ENCODE measurements at regions not wholly inside any gene's neighbourhood (a gene's known extent, or its start where the extent isn't known, plus 50 kb on each side); places are given as distances from the start of the nearest gene placed in this dataset.

DNA sequence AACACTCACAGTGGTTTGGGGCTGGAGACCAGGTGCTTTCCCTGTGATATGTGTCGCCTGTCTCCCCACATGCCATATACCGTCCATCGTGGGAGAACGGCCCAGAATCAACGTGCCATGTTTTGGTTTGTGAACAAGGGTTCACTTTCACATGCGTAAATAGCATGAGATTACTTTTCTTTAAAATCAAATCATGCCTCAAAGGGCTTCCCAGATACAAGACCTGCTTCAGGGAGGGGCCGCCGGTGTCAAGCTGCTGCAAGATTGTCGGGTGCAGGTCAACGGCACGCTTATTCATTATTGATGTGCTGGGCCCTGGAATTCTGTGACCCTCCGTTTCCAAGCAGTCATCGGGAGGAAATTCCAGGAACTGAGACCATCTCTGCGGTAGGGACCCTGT lies 145.2 kb upstream of the RTL1 start:
- DNase-seq: no peak

- no peak for DNase-seq
These were observed 146.0 kb upstream of the RTL1 start for GRCh38 chr14:101049511-101049910.

GRCh38 chr14:101049942-101050341 lies 146.4 kb upstream of the RTL1 start:
- no peak for DNase-seq

DNA sequence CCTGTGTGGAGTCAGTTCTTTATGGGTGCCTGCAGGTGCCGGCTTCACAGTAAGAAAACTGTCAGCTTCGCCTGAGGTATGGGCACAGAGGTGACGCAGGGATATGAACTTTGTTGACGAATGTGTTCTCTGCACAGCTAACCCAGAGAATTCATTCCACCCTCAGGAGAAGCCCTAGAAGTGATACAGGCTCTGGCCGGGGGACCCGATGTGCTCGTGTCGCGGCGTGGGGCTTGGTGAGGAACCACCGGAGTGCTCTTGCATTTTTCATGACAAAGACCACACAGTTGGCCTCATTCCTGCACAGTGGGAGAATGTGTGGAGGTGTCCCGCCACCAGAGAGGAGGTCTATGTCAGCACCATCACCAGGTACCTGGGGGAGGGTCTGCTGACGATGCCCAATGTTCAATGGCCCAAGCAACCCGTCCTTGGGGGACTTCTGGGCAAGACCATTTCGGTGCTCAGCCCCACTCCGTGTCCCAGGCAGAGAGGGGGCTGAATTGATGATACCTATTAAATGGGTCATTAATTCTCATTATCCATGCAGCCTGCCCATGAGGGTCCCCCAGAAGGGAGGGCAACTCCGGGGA lies 147.5 kb upstream of the RTL1 start:
- DNase-seq: no peak

DNA sequence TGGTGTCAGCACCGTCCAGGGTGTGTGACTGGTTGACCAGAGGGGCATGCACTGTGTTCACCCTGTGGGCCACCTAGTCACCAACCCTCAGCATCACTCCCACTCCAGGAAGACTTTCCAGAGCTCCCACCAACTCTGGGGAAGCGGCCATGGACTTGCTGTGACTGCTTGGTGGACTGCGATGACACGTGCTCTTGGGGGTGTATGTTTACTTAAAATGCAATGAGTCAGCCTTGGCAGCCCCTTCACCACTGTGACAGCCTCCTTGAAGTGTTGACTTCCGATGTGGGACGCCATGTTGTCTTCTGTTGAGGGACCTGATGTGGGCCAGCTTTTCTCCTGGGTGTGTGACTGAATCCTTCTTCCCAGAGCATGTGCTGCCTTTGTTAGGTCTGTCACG lies 151.1 kb upstream of the RTL1 start:
- no peak for DNase-seq

DNA sequence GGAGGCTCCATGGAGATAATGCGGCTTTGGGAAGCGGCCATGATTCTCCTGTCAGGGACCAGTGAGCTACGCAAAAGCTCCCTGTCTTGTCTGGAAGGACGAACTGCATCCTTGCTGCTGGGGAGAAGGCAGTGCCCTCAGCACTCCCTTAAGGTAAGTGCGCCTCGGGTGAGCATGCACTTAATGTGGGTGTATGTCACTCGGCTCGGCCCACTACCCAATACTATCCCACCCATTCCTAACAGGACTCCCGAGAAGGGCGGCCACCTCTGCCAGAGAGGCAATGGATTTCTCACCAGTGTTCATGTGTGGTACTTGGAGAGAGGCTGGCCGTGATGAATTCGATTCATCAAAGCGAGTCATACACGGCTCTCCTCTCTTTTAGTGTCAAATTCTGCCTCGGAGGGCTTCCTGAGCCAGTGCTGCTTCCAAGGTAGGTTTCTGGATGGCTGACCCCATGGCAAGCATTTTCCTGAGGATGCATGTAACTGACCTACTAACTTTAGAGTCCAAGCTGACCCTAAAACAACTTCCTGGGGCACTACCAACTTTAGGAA lies 151.7 kb upstream of the RTL1 start:
- DNase-seq: no peak

- DNase-seq: no peak
These were observed 152.4 kb upstream of the RTL1 start for GRCh38 chr14:101055776-101056374.

GRCh38 chr14:101056446-101056845 lies 152.9 kb upstream of the RTL1 start:
- no peak for DNase-seq

DNA sequence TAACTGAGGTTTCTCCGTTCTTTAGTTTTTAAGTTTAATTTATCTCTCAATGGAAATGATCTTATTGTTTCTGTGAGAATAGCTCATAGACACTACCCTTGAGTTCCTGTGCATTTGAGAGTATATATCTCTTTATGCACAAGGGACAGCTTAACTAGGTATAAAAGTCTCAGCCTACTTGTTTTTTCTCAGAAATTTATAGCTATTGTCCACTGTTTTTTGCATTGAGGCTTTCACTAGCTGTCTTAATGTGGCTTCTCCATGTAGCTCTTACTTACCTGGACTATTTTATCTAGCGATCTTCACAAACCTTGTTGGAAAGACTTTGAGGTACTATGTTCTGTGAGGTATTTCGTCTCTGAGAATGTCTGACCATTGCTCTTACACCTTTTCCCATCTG lies 153.9 kb upstream of the RTL1 start:
- no peak for DNase-seq

- DNase-seq: no peak
These were observed 155.0 kb upstream of the RTL1 start for GRCh38 chr14:101058571-101058970.

DNA sequence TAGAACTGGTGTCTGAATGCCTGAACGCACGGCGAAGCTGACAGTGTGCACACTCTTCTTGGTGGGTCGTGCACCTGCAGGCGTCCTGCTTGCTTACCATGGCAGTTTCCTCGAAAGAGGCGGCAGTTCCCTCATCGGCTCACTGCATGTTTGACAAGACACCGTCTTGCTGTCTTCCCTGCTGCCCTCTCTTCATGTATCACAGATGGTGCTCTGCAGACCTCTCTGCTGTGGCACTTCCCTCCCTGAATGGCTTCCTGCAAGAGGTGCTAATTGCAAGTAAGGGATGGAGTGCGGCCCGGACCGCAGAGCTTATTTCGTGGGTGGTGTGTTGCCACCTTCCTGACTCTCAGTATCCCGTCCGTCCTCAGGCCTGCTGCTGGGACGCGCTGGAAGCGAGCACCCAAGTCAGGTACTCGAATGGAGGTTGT lies 156.7 kb upstream of the RTL1 start:
- DNase-seq: no peak

GRCh38 chr14:101061411-101062064 lies 158.0 kb upstream of the RTL1 start:
- no peak for DNase-seq

DNA sequence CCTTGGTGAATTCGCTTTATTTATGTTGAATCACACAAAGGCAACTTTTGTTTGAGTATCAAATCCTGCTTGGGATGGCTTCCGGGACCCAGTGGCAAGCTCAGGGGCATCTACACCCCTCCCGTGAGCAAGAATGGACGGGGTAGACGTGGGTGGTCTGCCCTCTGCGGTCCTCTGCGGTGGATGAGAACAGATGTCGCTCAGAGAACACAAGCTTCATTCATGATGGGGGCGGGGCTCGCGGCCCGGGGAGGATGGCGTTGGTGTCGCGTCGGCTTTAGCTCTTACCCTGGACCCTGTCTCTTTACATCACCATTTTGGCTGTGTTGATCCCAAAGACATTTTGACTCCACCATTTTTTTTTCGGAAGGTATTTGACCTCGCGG lies 158.5 kb upstream of the RTL1 start:
- DNase-seq: no peak

GRCh38 chr14:101062601-101063000 lies 159.1 kb upstream of the RTL1 start:
- no peak for DNase-seq

DNA sequence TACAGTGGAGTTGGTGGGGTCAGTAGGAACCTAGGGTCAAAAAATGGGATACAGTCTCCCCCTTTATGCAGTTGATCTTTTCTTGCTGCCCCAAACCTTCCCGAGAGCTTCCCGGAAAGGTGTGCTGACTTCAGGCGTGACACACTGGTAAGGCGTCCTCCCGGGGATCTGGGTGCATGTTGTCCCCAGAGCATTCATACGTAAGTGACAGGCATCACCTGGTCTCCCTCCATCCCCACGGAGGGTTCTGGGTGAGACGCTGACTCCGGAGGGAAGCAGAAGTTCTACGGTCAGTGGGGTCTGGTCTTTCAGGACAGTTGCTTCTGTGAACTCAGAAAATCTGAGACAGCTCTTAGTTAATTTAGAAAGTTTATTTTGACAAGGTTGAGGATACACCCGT lies 159.6 kb upstream of the RTL1 start:
- no peak for DNase-seq

DNA sequence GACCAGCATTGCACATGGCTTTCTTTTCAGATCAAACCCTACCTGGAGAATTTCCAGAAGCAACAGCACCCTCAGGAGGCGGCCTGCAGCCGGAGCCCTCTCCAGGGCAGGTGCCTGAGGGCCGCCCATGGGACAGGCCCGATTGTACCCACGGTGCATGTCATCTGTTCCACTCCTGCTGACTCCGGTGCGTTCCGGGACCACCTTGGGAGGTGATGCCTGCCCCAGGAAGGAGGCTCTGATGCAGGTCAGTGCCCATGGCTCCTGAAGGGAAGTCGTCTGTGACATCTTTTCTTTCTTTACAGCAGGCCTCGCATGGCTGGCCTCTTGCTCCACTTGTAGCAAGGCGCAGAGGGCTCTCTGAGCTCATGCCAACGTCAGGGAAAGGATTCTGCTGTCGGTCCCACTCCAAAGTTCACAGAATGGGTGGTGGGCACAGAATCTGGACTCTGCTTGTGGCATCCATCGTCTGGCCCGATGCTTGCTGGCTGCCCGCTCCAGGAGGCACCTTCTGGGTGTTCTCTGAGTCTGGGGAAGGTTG lies 160.7 kb upstream of the RTL1 start:
- no peak for DNase-seq

DNA sequence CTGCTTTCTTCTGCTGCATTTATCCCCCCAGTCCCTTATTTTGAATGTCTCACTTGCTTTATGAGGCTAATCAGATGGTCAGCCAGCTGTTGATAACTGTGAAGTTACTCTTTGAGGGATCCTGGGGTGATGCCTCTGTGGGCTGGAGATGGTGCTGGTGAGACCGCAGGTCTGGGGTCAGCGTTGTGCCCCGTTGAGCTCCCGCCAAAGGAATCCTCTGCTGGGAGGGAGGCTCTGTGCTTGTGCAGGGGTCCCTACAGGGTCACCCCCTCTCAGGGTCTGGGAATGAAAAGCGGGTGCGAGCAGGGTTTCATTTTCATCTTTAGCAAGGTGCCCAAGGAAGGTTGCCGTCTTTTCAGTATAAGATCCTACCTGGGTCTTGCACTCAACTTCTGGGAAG lies 161.2 kb upstream of the RTL1 start:
- DNase-seq: no peak

DNA sequence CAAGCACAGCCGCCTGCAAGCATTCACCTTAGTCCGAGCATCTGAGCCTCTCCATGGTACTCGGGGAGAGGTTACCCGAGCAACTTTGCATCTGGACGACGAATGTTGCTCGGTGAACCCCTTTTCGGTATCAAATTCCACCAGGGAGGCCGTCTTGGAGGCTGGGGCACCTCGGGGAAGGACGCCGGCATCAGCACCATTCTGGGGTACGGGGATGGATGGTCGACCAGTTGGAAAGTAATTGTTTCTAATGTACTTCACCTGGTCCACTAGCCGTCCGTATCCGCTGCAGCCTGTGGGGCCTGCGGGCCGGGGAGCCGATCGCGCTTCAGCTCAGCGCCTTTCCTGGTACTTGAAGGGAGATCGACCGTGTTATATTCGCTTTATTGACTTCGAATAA lies 161.7 kb upstream of the RTL1 start:
- DNase-seq: no peak

DNA sequence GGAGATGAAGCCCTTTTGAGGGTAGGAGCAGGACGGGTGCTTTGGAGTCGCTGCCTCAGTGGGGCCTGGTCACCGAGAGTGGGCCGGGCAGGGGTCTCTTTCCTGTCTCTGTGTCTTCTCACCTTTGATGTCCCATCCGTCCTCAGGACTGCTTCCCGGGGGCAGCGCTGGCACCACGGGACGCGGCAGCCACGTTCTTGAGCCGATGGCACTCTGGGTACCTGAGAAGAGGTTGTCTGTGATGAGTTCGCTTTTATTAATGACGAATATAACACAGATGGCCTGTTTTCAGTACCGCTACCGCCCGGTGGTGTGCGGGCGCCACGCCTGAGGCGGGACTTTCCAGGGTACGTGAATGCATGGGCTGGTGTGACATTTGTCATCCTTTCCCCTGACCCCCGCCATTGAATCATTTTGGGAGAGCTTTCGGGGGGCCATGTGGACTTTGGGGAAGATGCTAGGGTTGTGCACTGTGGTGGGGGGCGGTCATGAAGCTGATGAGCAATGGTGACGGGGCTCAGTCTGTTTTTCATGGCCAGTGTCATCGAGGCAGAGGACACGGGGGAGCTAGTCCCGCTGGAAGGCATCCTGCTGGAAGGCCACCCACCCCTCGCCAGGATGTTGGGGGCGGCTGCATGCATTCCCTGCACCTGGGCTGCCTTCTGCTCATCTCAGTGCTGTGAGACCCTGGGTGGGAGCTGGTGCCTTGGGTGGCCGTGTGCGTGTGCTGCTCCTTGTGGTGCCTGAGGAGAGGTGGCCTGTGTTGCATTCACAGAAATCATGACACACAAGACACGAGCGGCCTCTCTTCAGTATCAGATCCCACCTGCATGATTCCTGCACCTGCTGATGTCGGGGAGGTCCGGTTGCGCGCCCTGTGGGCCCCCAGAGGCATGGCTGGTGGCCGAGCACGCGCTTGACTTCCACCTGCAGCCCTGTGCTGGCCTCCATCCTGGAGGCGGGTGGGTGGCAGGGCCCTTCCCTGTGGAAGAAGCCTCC lies 162.5 kb upstream of the RTL1 start:
- DNase-seq: no peak

- no peak for DNase-seq
These were observed 163.4 kb upstream of the RTL1 start for GRCh38 chr14:101066826-101067510.

GRCh38 chr14:101068313-101069227 lies 165.0 kb upstream of the RTL1 start:
- no peak for DNase-seq
